H9 (cell line): ENCODE measurements at regions not wholly inside any gene's neighbourhood (a gene's known extent, or its start where the extent isn't known, plus 50 kb on each side); places are given as distances from the start of the nearest gene placed in this dataset.
"Not testable (repeated sequence)": the region's sequence is repeated elsewhere in the genome, so short reads cannot be mapped to it uniquely, and the experiment has no call there.

Experiments used
- DNase-seq: peaks from one replicate; pipeline ENCODE4 v3.0.0-alpha.2; 2017
- H2AFZ ChIP-seq: one replicate; pipeline ENCODE4 v1.6.1; 2013; ENCODE audit warnings: mild to moderate bottlenecking, low read length, control low read depth, moderate library complexity
- H2AK5ac ChIP-seq: 2 replicates; pipeline ENCODE4 v1.6.1; 2013; ENCODE audit warnings: low read length, control low read depth, mixed read lengths; ENCODE audit not compliant: insufficient read length
- H2BK120ac ChIP-seq: one replicate; pipeline ENCODE4 v1.6.1; 2013; ENCODE audit warnings: low read depth, mild to moderate bottlenecking, low read length, control low read depth, inconsistent platforms; ENCODE audit not compliant: poor library complexity, severe bottlenecking
- H2BK12ac ChIP-seq: 2 replicates; pipeline ENCODE4 v1.6.1; 2013; ENCODE audit warnings: low read length, control low read depth, mixed read lengths, low read depth; ENCODE audit not compliant: insufficient read length
- H2BK15ac ChIP-seq: 2 replicates; pipeline ENCODE4 v1.6.1; 2013; ENCODE audit warnings: low read depth, low read length, control low read depth
- H2BK20ac ChIP-seq: one replicate; pipeline ENCODE4 v1.6.1; 2013; ENCODE audit warnings: low read depth, mild to moderate bottlenecking, low read length, control low read depth, inconsistent platforms; ENCODE audit not compliant: poor library complexity, severe bottlenecking
- H2BK5ac ChIP-seq: 2 replicates; pipeline ENCODE4 v1.6.1; 2013; ENCODE audit warnings: low read length, control low read depth, mixed read lengths; ENCODE audit not compliant: insufficient read length
- H3K14ac ChIP-seq: 2 replicates; pipeline ENCODE4 v1.6.1; 2013; ENCODE audit warnings: low read length, control low read depth; ENCODE audit not compliant: insufficient read depth
- H3K18ac ChIP-seq: 2 replicates; pipeline ENCODE4 v1.6.1; 2013; ENCODE audit warnings: low read depth, mild to moderate bottlenecking, mixed read lengths, low read length, control low read depth; ENCODE audit not compliant: insufficient read length
- H3K23ac ChIP-seq: 2 replicates; pipeline ENCODE4 v1.6.1; 2013; ENCODE audit warnings: low read length, control low read depth, mixed read lengths, low read depth; ENCODE audit not compliant: insufficient read length
- H3K23me2 ChIP-seq: 2 replicates; pipeline ENCODE4 v1.6.1; 2013; ENCODE audit warnings: low read depth, mild to moderate bottlenecking, mixed read lengths, low read length, control low read depth; ENCODE audit not compliant: insufficient read length, poor library complexity, severe bottlenecking
- H3K27ac ChIP-seq: 2 replicates; pipeline ENCODE4 v1.5.1; 2013; ENCODE audit warnings: low read length, control low read depth, mixed read lengths, low read depth; ENCODE audit not compliant: insufficient read length
- H3K27me3 ChIP-seq: 2 replicates; pipeline ENCODE4 v1.6.1; 2013; ENCODE audit warnings: low read length, control low read depth, inconsistent platforms; ENCODE audit not compliant: insufficient read depth
- H3K4ac ChIP-seq: 2 replicates; pipeline ENCODE4 v1.6.1; 2013; ENCODE audit warnings: low read depth, mild to moderate bottlenecking, control low read depth, inconsistent platforms, low read length, moderate library complexity
- H3K4me1 ChIP-seq: 2 replicates; pipeline ENCODE4 v1.6.1; 2013; ENCODE audit warnings: low read length, control low read depth, inconsistent platforms; ENCODE audit not compliant: insufficient read depth
- H3K4me2 ChIP-seq: 2 replicates; pipeline ENCODE4 v1.6.1; 2013; ENCODE audit warnings: low read length, control low read depth, mixed read lengths; ENCODE audit not compliant: insufficient read length, insufficient read depth
- H3K56ac ChIP-seq: 2 replicates; pipeline ENCODE4 v1.6.1; 2013; ENCODE audit warnings: low read depth, mild to moderate bottlenecking, mixed read lengths, low read length, control low read depth; ENCODE audit not compliant: insufficient read length
- H3K79me1 ChIP-seq: 2 replicates; pipeline ENCODE4 v1.6.1; 2013; ENCODE audit warnings: low read depth, mild to moderate bottlenecking, moderate library complexity, low read length, control low read depth, inconsistent platforms; ENCODE audit not compliant: insufficient read depth, poor library complexity, severe bottlenecking
- H3K79me2 ChIP-seq: 2 replicates; pipeline ENCODE4 v1.6.1; 2013; ENCODE audit warnings: low read length, control low read depth, inconsistent platforms; ENCODE audit not compliant: insufficient read depth
- H3K9ac ChIP-seq: 2 replicates; pipeline ENCODE4 v1.6.1; 2013; ENCODE audit warnings: low read length, control low read depth, mixed read lengths; ENCODE audit not compliant: insufficient read length; ENCODE audit errors: extremely low read depth
- H3K9me3 ChIP-seq: one replicate; pipeline ENCODE4 v1.6.1; 2013; ENCODE audit warnings: low read depth, low read length, inconsistent platforms; ENCODE audit not compliant: control insufficient read depth
- H3T11ph ChIP-seq: one replicate; pipeline ENCODE4 v1.6.1; 2013; ENCODE audit warnings: mild to moderate bottlenecking, low read length, control low read depth, inconsistent platforms
- H4K20me1 ChIP-seq: one replicate; pipeline ENCODE4 v1.6.1; 2013; ENCODE audit not compliant: control insufficient read depth, insufficient read length, insufficient read depth
- H4K5ac ChIP-seq: 2 replicates; pipeline ENCODE4 v1.6.1; 2013; ENCODE audit warnings: low read depth, mild to moderate bottlenecking, mixed read lengths, low read length, control low read depth; ENCODE audit not compliant: insufficient read length
- H4K8ac ChIP-seq: replicated peaks from 2 replicates; pipeline ENCODE4 v1.6.1; 2013; ENCODE audit warnings: low read length, control low read depth, mixed read lengths, low read depth; ENCODE audit not compliant: insufficient read length
- H4K91ac ChIP-seq: 2 replicates; pipeline ENCODE4 v1.6.1; 2013; ENCODE audit warnings: low read depth, mild to moderate bottlenecking, moderate library complexity, mixed read lengths, low read length, control low read depth; ENCODE audit not compliant: insufficient read length
- H3K27ac Mint-ChIP-seq, 3 experiments: 2 replicates in 2 of 3; 3 replicates in 1 of 3; pipeline ENCODE4 v1.8.0; 2020 to 2021; ENCODE audit warnings: mixed read lengths in 3 of 3, mild to moderate bottlenecking in 1 of 3, moderate library complexity in 1 of 3
- H3K27me3 Mint-ChIP-seq: 2 replicates; pipeline ENCODE4 v1.8.0; 2021; ENCODE audit warnings: low read depth, mild to moderate bottlenecking, moderate library complexity, mixed read lengths
- H3K36me3 Mint-ChIP-seq, 3 experiments: 2 replicates in 2 of 3; 3 replicates in 1 of 3; pipeline ENCODE4 v1.8.0; 2020 to 2021; ENCODE audit warnings: low read depth in 3 of 3, mixed read lengths in 3 of 3; ENCODE audit not compliant: insufficient read depth in 1 of 3
- H3K4me1 Mint-ChIP-seq, 2 experiments: 2 replicates each; pipeline ENCODE4 v1.8.0; 2020; ENCODE audit warnings: mixed read lengths in 2 of 2
- H3K4me3 Mint-ChIP-seq, 2 experiments: 2 replicates in 1 of 2; 3 replicates in 1 of 2; pipeline ENCODE4 v1.8.0; 2020 to 2021; ENCODE audit warnings: mild to moderate bottlenecking in 2 of 2, mixed read lengths in 2 of 2, moderate library complexity in 1 of 2
- H3K9me3 Mint-ChIP-seq, 2 experiments: 2 replicates in 1 of 2; 3 replicates in 1 of 2; pipeline ENCODE4 v1.8.0; 2020; ENCODE audit warnings: mild to moderate bottlenecking in 2 of 2, mixed read lengths in 2 of 2, moderate library complexity in 1 of 2
- CTCF ChIP-seq: fragments of 200-600 bp; sonication (generic); conservative IDR thresholded peaks from 3 replicates; pipeline ENCODE4 v1.8.0; 2021; ENCODE audit warnings: antibody characterized with exemption, mild to moderate bottlenecking
- WGBS: extraction: QIAGEN DNeasy Blood & Tissue Kit; methylation state at CpG from one replicate; pipeline ENCODE4 v1.1.7; 2013; ENCODE audit warnings: missing lambda C conversion rate, low lambda C conversion rate, mixed read lengths; ENCODE audit not compliant: insufficient read length; ENCODE audit errors: extremely low coverage; 5-methylcytosine and 5-hydroxymethylcytosine counted together

GRCh38 chr2:128516938-128517337, 198.3 kb upstream of the HS6ST1 start:
- H3K18ac ChIP-seq, result no peak overlapping the region
- H3K4me1 ChIP-seq, result no peaks in the 10 kb centered on the region; the same call in 1 of the 2 replicates
- no peak overlapping the region for H2BK15ac ChIP-seq
- H3K27me3 ChIP-seq, result no peaks in the 10 kb centered on the region
- no peak overlapping the region for H2BK5ac ChIP-seq
- no peak overlapping the region for H3K56ac ChIP-seq
- DNase-seq, result peak; percentile 12
- Mint-ChIP-seq H3K27ac (peak overlapping the region in 1 of 3 experiments; percentile 21; a peak in 1 of 7 replicates), H3K4me1 (peaks cover 12 to 17% of the 10 kb centered on the region in 2 experiments), H3K27me3 (peaks cover 4% of the 10 kb centered on the region), H3K4me3 (no peak overlapping the region), H3K9me3 (no peaks in the 10 kb centered on the region), H3K36me3 (no peaks in the 10 kb centered on the region)
- H4K91ac ChIP-seq, result no peak overlapping the region
- H3K4ac ChIP-seq, result no peak overlapping the region
- H3K27ac ChIP-seq, result no peak overlapping the region
- no peak overlapping the region for H3K9ac ChIP-seq
- no CpG with 5 or more reads among the region's 7 CpGs for WGBS
- H3K9me3 ChIP-seq, result no peaks in the 10 kb centered on the region
- no peak overlapping the region for H2BK20ac ChIP-seq
- H3K4me2 ChIP-seq, result no peak overlapping the region
- H2BK12ac ChIP-seq, result no peak overlapping the region
- no peak overlapping the region for H3K23ac ChIP-seq
- no peaks in the 10 kb centered on the region for H4K20me1 ChIP-seq
- no peak overlapping the region for H2BK120ac ChIP-seq
- H3K79me1 ChIP-seq, result no peaks in the 10 kb centered on the region
- H4K8ac ChIP-seq, result no peak overlapping the region
- no peaks in the 10 kb centered on the region for H3K79me2 ChIP-seq
- H2AFZ ChIP-seq, result no peak overlapping the region
- H3K14ac ChIP-seq, result no peak overlapping the region
- H4K5ac ChIP-seq, result no peak overlapping the region
- no peak overlapping the region for H2AK5ac ChIP-seq
- H3T11ph ChIP-seq, result no peak overlapping the region
- H3K23me2 ChIP-seq, result peaks cover 3% of the 10 kb centered on the region
- TF ChIP-seq CTCF, result no peak

- not testable (repeated sequence) for H2BK15ac ChIP-seq, H3K27me3 Mint-ChIP-seq, H3T11ph ChIP-seq, H3K36me3 Mint-ChIP-seq, H2BK5ac ChIP-seq, H2AK5ac ChIP-seq, H3K4me1 ChIP-seq, H4K20me1 ChIP-seq, H2AFZ ChIP-seq, H3K23me2 ChIP-seq, H3K4ac ChIP-seq, H3K79me1 ChIP-seq, H3K56ac ChIP-seq, H3K79me2 ChIP-seq, H3K4me3 Mint-ChIP-seq, H3K14ac ChIP-seq, H2BK12ac ChIP-seq, H3K9ac ChIP-seq, H3K9me3 ChIP-seq, H2BK120ac ChIP-seq, H3K27me3 ChIP-seq, H4K91ac ChIP-seq, H4K8ac ChIP-seq, H4K5ac ChIP-seq, H3K27ac ChIP-seq, H3K27ac Mint-ChIP-seq, H2BK20ac ChIP-seq, H3K4me2 ChIP-seq, H3K9me3 Mint-ChIP-seq, H3K23ac ChIP-seq, H3K18ac ChIP-seq
- peak; percentile 3 for DNase-seq
- H3K4me1 Mint-ChIP-seq, result peaks cover 15 to 24% of the 10 kb centered on the region in 2 experiments
- no CpG with 5 or more reads among the region's 16 CpGs for WGBS
Measured at GRCh38 chr2:128519028-128519427, 200.4 kb upstream of the HS6ST1 start.
